Inflammatory macrophage treated with lipopolysaccharide for 4 hours (primary cell): ENCODE measurements at regions not wholly inside any gene's neighbourhood (a gene's known extent, or its start where the extent isn't known, plus 50 kb on each side); places are given as distances from the start of the nearest gene placed in this dataset.
"Not testable (repeated sequence)": the region's sequence is repeated elsewhere in the genome, so short reads cannot be mapped to it uniquely, and the experiment has no call there.

Experiments
- DNase-seq: peaks from one replicate; pipeline ENCODE4 v3.0.0-alpha.2; 2020

GRCh38 chr17:12195418-12195817, 174.7 kb downstream of the MAP2K4 start:
- DNase-seq = no peak

GRCh38 chr17:12201294-12201880, 180.7 kb downstream of the MAP2K4 start:
- DNase-seq = no peak

- no peak for DNase-seq
Measured at GRCh38 chr17:12209632-12210191, 189.0 kb downstream of the MAP2K4 start.

- DNase-seq = not testable (repeated sequence)
Measured at GRCh38 chr17:12220714-12221439, 200.2 kb downstream of the MAP2K4 start.

- no peak for DNase-seq
Measured at GRCh38 chr17:12222392-12222791, 201.7 kb downstream of the MAP2K4 start.

GRCh38 chr17:12227547-12227946, 206.9 kb downstream of the MAP2K4 start:
- no peak for DNase-seq

- no peak for DNase-seq
Measured at GRCh38 chr17:12229335-12229734, 208.7 kb downstream of the MAP2K4 start.

GRCh38 chr17:12230481-12231354, 210.0 kb downstream of the MAP2K4 start:
- DNase-seq = no peak

GRCh38 chr17:12231355-12231682, 210.6 kb downstream of the MAP2K4 start:
- no peak for DNase-seq

- DNase-seq = not testable (repeated sequence)
Measured at GRCh38 chr17:12239021-12239420, 218.3 kb downstream of the MAP2K4 start.

- no peak for DNase-seq
Measured at GRCh38 chr17:12242345-12242954, 221.8 kb downstream of the MAP2K4 start.

- DNase-seq = no peak
Measured at GRCh38 chr17:12247761-12248160, 227.1 kb downstream of the MAP2K4 start.

- DNase-seq = no peak
Measured at GRCh38 chr17:12250973-12251372, 230.3 kb downstream of the MAP2K4 start.

- no peak for DNase-seq
Measured at GRCh38 chr17:12252462-12252861, 231.8 kb downstream of the MAP2K4 start.

GRCh38 chr17:12254460-12254859, 233.8 kb downstream of the MAP2K4 start:
- no peak for DNase-seq

- peak; percentile 6 for DNase-seq
Measured at GRCh38 chr17:12256380-12256995, 235.8 kb downstream of the MAP2K4 start.

- DNase-seq = no peak
Measured at GRCh38 chr17:12257176-12257575, 236.5 kb downstream of the MAP2K4 start.

- no peak for DNase-seq
Measured at GRCh38 chr17:12261354-12261753, 240.7 kb downstream of the MAP2K4 start.

GRCh38 chr17:12269751-12270150, 249.1 kb downstream of the MAP2K4 start:
- no peak for DNase-seq

- no peak for DNase-seq
Measured at GRCh38 chr17:12277827-12278226, 257.1 kb downstream of the MAP2K4 start.

- no peak for DNase-seq
Measured at GRCh38 chr17:12282056-12282455, 261.4 kb downstream of the MAP2K4 start.

- DNase-seq = no peak
Measured at GRCh38 chr17:12287953-12288352, 267.3 kb downstream of the MAP2K4 start.

- DNase-seq = no peak
Measured at GRCh38 chr17:12290207-12290606, 269.5 kb downstream of the MAP2K4 start.
